CD4-positive, alpha-beta T cell treated with Interferon alpha-2 for 1 hour (primary cell): ENCODE measurements at regions not wholly inside any gene's neighbourhood (a gene's known extent, or its start where the extent isn't known, plus 50 kb on each side); places are given as distances from the start of the nearest gene placed in this dataset.
"Not testable (repeated sequence)": the region's sequence is repeated elsewhere in the genome, so short reads cannot be mapped to it uniquely, and the experiment has no call there.

Source experiments
- DNase-seq, 2 donors: peaks; one replicate each; pipeline ENCODE4 v3.0.0-alpha.2; 2020 to 2022

DNA sequence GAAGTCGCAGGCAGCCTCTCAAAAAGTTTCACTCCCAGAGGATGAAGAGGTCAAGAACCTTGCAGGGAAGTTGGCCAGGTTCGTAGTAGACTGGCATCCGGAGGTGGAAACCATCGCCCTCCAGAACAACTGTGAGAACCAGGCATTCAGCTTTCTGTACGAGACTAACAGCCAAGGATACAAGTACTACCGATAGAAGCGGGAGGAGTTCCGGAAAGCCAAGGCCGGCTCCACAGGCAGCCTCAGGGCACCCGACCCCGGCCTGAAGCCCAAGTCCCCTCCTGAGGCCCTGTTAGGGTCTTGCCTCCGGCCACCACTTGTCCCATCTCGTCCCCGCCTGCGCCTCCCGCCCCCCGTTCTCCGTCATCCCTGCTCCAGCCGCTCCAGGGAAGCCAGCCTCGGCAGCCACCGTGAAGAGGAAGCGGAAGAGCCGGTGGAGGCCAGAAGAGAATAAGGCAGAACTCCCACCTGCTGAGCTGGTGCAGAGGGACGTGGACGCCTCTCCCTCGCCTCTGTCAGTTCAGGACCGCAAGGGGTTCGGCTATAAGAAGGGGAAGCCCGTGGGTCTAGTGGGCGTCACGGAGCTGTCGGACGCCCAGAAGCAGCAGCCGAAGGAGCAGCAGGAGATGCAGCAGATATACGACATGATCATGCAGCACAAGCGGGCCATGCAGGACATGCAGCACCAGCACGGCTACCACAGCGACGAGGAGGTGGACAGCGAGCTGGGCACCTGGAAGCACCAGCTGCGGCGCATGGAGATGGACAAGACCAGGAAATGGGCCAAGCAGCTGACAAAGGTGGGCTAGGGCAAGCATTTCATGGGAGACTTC is 366.8 kb upstream of the ATXN7L3B start:
- no peak for DNase-seq

DNA sequence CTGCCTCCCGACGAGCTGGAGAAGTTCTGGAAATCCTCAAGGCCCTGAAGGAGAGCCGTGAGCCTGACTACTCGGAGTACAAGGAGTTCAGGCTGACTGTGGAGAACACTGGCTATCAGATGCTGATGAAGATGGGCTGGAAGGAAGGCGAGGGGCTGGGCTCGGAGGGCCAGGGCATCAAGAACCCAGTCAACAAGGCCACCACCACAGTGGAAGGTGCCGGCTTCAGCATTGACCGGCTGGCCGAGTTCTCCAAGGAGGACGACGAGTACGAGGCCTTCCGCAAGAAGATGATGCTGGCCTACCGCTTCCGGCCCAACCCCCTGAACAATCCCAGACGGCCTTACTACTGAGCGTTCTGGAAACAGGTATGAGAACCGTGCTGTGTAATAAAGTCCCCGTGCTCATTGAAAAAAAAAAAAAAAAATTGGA is 366.1 kb upstream of the ATXN7L3B start:
- no peak for DNase-seq

DNA sequence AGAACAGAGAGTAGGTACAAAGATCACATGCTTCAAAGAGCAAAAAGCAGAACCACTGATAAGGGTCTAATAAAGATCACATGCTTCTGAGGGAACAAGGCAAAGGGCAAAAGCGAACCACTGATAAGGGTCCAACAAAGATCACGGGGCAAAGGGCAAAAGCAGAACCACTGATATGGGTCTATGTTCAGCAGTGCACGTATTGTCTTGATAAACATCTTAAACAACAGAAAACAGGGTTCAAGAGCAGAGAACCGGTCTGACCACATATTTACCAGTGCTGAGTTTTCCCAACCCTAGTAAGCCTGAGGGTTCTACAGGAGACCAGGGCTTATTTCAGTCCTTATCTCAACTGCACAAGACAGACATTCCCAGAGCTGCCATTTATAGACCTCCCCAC is 362.7 kb upstream of the ATXN7L3B start:
- not testable (repeated sequence) for DNase-seq

DNA sequence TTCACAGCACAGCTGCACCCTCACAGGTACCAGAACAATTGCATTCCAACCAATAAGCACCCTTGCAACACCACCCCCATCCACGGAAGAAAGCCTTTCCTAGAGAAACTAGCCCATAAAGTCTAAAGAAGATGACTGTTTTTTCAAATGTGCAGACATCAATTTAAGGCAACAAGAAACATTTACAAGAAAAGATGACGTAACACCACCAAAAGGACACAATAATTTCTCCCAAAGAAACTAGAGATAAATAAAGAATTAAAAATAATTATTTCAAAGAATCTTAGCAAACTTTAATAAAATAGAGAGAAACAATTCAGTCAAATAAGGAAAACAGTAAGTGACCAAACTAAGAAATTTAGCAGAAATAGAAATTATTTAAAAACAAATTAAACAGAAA is 352.3 kb upstream of the ATXN7L3B start:
- DNase-seq = no peak

DNA sequence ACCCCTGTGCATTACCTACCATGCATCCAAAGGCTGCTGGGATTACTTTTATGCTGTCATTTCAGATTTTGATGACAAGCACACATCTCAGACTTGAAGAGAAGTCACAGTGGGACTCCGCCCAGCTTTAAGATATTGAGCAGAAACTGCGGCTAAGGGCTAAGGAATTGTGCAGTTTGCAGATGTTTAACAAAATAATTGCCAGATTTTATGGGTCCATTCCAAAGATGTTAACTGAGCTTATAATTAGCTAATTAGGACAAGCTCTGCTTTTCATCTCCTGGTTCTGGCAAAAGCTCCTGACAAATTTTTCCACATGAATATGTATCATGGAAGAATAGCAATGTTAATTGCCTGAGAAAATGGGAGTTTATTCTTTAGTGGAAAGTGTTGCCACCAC is 344.4 kb upstream of the ATXN7L3B start:
- no peak for DNase-seq

DNA sequence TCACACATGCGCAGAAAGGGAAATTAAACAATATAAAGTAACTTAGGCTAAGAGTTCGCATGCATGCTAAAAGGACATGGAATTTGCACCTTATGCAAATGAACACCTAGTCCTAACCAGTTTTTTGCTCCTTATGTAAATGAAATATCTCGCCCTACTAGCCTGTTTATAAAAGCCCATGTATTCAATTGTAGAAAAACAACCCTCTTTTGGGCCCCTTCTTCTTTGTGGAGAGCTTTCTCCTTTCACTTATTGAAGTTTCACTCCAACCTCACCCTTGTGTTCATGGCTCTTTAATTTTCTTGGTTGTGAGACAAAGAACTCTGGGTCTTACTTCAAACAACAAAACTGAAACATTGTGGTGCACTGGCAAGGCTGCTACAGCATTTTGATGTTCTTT is 333.4 kb upstream of the ATXN7L3B start:
- DNase-seq = no peak

DNA sequence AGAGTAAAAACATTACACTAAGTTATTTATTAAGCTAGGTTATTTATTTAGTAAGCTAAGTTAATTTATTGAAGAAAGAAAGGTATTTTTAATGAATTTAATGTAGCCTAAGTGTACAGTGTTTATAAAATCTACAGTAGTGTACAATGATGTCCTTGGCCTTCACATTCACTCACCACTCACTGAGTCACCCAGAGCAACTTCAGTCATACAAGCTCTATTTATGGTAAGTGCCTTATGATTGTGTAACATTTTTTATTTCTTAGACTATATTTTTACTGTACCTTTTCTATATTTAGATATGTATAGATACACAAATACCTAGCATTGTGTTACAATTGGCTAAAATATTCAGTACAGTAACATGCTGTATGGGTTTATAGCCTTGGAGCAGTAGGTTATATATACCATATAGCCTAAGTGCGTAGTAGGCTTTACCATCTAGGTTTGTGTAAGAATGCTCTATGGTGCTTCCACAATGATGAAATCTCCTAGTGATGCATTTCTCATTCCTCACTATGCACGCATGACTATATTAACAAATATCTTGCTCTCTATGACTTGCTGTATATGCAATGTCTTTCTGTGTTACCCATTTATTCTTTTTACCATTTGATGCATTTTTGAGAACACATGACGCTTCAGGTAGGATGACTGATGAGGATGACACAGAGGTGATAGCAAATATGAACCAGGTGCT is 309.6 kb upstream of the ATXN7L3B start:
- no peak for DNase-seq

DNA sequence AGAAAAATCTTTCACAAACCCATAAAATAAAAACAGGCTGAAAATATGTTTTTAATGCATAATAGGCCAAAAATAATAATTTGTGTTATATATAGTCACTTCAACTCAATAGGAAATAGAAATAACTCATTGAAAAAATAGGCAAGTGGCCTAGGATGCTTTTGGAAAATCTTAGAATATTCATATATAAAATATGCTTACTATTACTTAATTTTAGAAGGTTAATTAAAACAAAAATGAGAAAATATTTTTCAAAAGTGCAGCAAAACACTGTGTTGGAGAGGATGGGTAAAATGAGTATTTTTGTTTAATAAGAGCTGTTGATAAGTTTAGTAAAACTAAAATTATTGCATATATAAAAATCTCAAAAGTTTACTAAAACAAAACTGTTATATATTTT is 308.0 kb upstream of the ATXN7L3B start:
- DNase-seq = no peak

DNA sequence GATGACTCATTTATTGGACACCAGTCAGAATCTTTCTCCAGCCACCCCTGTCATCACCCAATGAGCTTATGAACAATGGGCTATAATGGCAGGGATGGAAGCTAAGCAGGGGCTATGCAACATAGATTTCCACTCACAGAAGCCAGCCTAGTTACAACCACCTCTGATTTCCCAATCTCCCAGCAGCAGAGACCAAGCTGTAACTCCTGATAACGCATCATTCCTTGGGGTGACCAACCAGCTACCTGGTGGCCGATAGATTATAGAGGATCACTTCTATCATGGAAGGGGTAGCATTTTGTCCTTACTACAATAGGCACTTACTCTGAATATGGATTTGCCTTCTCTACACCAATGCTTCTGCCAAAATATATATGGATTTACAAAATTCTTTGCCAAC is 302.3 kb upstream of the ATXN7L3B start:
- no peak for DNase-seq

DNA sequence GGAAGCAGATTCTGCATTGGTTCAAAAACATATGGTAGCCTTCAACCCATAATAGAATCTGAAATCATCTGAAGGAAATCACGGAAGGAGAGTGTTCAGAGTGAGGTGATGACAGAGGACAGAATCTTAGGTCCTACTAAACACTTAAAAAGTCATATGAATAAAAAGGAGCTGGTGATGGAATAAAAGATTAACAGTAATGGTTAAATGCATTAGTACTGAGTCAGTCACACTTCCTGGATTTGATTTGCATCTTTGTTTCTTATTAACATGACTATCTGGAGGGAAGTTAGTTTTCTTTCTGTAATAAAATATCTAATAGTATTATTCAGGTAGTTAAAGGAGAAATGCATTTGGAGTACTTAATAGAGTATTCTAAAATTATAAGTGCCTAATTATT is 296.3 kb upstream of the ATXN7L3B start:
- no peak for DNase-seq

DNA sequence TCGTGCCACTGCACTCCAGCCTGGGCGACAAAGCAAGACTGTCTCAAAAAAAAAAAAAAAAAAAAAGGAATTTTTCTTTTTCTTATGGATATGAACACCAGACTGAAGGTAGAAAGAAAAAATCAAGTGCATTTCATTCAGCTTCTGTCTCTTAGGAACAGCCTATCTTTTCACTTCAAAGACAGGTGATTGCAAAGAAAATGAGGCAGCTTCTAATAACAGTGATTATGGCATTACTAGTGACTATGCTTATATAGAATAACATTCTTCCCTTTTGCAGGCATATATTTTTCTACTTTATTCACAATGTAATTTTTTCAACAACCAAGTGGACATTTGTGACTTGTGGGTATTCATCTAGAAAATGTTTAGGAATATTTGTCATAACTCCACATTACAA is 295.5 kb upstream of the ATXN7L3B start:
- no peak for DNase-seq

DNA sequence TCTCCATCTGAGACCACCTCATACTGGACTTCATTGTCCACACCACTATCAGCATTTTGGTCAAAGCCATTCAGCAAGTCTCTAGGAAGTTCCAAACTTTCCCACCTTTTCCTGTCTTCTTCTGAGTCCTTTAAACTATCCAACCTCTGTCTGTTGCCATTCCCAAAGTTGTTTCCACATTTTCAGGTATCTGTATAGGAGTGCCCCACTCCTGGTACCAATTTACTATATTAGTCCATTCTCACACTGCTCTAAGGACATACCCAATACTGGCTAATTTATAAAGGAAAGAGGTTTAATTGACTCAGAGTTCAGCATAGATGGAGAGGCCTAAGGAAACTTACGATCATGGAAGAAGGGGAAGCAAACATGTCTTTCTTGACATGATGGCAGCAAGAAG is 292.2 kb upstream of the ATXN7L3B start:
- DNase-seq = no peak

DNA sequence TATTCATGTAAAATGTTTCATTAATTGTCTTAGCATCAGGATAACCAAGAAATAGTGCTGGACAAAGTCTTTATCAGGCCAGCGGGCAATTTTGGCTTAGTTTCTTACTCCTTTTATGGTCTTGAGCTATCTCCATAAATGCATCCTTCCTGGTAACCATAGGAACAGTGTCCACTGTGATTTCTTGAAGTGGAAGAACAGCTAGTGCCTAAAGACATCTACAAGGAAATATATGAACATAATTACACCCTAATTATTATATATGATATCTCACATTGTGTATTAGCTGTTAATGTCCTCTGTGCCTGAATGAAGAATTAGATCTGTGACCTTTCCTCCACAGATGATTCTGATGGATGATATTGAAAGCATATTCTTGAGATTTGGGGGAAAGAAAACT is 286.7 kb upstream of the ATXN7L3B start:
- DNase-seq = no peak

DNA sequence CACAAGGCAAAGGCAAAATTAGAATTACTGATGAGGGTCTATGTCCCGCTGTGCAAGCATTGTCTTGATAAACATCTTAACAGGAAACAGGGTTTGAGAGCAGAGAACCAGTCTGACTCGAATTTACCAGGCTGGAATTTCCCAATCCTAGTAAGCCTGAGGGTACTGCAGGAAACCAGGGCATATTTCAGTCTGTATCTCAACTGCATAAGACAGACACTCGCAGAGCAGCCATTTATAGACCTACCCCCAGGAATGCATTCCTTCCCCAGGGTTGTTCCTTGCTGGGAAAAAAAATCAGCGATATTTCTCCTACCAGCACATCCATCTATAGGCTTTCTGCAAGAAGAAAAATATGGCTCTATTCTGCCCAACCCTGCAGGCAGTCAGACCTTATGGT is 283.8 kb upstream of the ATXN7L3B start:
- not testable (repeated sequence) for DNase-seq

DNA sequence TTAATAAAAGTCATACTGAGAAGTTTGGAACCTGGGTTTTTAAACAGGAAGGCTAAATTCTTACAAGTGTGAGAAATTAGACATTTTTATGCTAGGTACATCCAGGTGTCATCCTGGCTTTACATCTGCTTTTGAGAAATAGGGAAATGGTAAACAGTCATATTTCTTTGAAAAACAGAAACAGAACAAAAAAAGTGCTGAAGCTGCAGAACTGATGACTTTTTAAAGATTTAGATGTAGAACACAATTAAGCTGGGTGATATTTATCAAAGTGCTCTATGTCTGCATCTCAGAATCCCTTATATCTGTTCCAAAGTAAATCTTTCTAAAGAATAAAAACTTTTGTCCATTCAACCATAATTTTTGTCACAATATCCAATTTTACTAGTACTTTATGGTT is 282.9 kb upstream of the ATXN7L3B start:
- no peak for DNase-seq

DNA sequence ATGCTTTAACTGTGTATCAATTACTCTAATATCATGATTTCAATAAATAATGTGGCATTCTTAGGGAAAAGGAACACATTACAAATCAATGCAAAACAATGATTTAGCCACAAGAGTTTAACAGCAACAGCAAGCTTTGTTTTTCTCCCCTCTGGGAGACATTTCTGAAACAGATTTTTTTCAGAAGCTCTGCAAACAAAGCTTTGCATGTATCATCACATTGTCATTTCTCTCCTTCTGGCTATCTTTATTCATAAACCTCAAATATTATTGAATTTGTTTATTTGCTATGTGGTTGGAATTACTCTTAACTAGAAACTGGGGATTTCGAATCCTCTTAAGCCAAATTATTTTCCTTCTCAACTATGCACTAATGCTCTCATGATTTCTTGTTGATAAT is 278.4 kb upstream of the ATXN7L3B start:
- DNase-seq = no peak

DNA sequence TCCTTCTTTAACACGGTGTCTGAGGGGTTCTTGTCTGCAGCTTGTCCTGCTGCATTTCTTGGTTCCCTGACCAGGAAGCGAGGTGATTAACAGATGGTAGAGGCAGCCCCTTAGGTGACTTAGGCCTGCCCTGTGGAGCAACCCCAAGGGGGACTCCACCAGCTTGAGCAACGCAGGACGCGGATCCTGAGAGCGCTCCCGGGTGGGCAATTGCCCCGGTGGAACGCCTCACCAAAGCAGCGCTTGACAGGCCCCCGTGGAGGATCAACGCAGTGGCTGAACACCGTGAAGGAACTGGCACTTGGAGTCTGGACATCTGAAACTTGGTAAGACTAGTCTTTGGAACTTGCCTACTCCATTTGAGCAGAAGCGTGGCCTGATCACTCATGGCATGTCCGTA is 272.9 kb upstream of the ATXN7L3B start:
- DNase-seq = no peak

DNA sequence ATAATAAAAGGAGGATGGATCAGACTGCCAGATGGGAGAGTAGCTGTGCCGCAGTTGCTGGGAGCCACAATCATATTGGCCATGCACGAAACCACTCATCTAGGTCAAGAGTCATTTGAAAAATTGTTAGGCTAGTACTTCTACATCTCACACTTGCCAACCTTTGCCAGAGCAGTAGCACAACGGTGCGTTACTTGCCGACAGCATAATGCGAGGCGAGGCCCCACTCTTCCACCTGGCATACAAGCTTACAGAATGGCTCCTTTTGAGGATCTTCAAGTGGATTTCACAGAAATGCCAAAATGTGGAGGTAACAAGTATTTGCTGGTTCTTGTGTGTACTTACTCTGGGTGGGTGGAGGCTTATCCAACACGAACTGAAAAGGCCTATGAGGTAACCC is 268.3 kb upstream of the ATXN7L3B start:
- DNase-seq = not testable (repeated sequence)

DNA sequence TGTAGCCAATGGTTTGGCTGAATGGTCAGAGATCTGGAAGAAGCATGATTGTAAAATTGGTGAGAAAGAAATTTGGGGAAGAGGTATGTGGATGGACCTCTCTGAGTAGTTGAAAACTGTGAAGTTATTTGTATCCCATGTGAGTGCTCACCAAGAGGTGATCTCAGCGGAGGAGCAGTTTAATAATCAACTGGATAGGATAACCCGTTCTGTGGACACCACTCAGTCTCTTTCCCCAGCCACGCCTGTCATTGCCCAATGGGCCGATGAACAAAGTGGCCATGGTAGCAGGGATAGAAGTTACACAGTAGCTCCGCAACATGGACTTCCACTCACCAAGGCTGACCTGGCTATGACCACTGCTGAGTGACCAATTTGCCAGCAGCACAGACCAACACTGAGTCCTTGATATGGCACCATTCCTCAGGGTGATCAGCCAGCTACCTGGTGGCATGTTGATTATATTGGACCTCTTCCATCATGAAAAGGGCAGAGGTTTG is 257.4 kb upstream of the ATXN7L3B start:
- DNase-seq = no peak

DNA sequence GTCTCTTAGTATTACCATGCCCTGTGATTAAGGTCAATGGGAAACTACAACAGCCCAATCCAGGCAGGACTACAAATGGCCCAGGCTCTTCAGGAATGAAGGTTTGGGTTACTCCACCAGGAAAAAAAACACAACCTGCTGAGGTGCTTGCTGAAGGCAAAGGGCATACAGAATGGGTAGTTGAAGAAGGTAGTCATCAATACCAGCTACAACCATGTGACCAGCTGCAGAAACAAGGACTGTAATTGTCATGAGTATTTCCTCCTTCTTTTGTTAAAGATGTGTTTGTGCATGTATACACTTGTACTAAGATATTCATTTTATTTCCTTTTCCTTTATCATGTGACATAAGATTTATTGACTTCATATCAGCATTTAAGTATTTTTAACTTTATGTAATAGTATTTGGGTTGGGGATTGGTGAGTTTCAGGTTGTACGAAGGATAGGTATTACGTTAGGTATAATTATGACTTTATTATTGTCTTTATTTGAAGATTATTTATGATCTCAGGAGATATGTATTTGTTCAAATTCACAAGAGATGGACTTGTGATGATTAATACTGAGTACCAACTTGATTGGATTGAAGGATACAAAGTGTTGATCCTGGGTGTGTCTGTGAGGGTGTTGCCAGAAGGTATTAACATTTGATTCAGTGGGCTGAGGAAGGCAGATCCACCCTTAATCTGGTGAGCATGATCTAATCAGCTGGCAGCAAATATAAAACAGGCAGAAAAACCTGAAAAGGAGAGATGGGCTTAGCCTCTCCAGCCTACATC is 256.0 kb upstream of the ATXN7L3B start:
- DNase-seq = not testable (repeated sequence)

DNA sequence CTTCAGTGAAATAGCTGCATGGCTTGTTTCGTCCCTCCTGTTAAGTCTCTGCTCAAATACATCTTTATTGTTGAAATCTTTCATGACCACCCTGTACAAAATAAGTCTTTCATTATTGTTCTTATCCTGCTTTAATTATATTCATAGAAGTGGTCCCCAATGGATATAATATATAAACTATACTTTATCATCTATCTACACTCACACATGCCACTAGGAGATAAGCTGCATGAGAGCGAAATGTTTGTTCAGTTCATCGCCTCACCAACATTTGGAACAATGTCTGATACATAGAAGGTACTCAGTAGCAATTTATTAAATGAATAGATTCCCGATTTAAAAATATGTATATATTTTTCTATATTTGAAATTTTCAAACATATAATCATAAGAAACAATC is 254.0 kb upstream of the ATXN7L3B start:
- no peak for DNase-seq

DNA sequence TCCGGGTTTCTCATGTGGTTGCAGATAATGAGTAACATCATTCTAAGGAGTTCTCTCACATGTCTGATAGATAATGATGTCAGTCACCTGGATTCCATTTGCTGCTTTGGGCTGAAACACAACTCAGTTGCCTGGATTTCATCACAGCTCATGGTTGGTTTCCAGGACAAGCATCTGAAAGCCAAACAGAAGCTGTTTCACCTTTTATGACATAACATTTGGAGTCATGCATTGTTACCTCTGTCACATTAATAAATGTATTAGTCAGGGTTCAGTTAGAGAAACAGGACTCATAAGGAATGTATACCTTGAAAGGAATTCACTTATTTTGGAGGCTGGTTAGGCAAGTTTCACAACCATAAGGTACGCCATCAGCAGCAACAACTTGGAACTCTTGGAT is 251.9 kb upstream of the ATXN7L3B start:
- DNase-seq = no peak

DNA sequence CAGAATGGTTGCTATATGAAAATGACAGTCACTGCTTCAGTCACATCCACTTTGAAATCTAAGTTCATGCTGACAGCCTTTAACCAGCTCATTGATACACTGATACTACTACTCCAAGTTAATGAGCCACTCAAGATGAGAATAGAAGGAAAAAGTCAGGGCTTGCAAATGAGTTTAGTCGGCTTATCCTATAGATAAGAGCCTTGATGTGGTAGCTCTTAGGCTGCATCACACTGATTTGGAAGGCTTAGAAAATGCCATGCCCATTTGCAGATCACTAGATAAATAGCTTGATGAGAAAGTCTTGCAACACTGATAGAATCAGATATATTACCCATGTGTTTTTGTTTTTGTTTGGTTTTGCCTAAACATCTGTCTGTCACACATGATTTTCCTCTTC is 251.4 kb upstream of the ATXN7L3B start:
- DNase-seq = no peak
